Astrocyte of the cerebellum (primary cell): ENCODE measurements at regions not wholly inside any gene's neighbourhood (a gene's known extent, or its start where the extent isn't known, plus 50 kb on each side); places are given as distances from the start of the nearest gene placed in this dataset.

Experiments
- DNase-seq: peaks from one replicate; pipeline ENCODE4 v3.0.0-alpha.2; 2011; ENCODE audit warnings: low read depth
- H3K4me3 ChIP-seq: 2 replicates; pipeline ENCODE4 v1.5.1; 2011; ENCODE audit warnings: mild to moderate bottlenecking, low read depth, low read length, moderate library complexity
- CTCF ChIP-seq: IDR thresholded peaks from 2 replicates; pipeline ENCODE4 v1.5.1; 2012; ENCODE audit warnings: low read length, low read depth, moderate library complexity, mild to moderate bottlenecking; ENCODE audit errors: missing control alignments
- in situ Hi-C: cut with HindIII; loops from 2 replicates; pipeline ENCODE4 v1.10.0; 2017; ENCODE audit warnings: low sequenced_read_pairs

- no peak for TF ChIP-seq CTCF
- DNase-seq: no peak
- H3K4me3 ChIP-seq: no peak overlapping the region
- in situ Hi-C loops: no loop called here
Observed at GRCh38 chr18:60209042-60209441, 163.5 kb downstream of the MC4R start.

GRCh38 chr18:60202708-60203107, 169.9 kb downstream of the MC4R start:
- in situ Hi-C loops: no loop called here
- TF ChIP-seq CTCF: no peak
- no peak for DNase-seq

GRCh38 chr18:60200558-60200957, 172.0 kb downstream of the MC4R start:
- H3K4me3 ChIP-seq: no peak overlapping the region
- DNase-seq: no peak
- TF ChIP-seq CTCF: no peak
- in situ Hi-C loops: no loop called here

More at GRCh38 chr18:60202708-60203107, 169.9 kb downstream of the MC4R start:
- no peak overlapping the region for H3K4me3 ChIP-seq

- in situ Hi-C loops: no loop called here
- TF ChIP-seq CTCF: no peak
- no peak overlapping the region for H3K4me3 ChIP-seq
- DNase-seq: no peak
Observed at GRCh38 chr18:60199505-60199904, 173.1 kb downstream of the MC4R start.

- no peak for DNase-seq
- no peak for TF ChIP-seq CTCF
- no peak overlapping the region for H3K4me3 ChIP-seq
- in situ Hi-C loops: no loop called here
Observed at GRCh38 chr18:60197671-60198462, 174.7 kb downstream of the MC4R start.

GRCh38 chr18:60196836-60197606, 175.6 kb downstream of the MC4R start:
- no peak for DNase-seq
- no peak for TF ChIP-seq CTCF
- H3K4me3 ChIP-seq: no peak overlapping the region
- in situ Hi-C loops: no loop called here
